HG03135 (cell line): ENCODE measurements at regions not wholly inside any gene's neighbourhood (a gene's known extent, or its start where the extent isn't known, plus 50 kb on each side); places are given as distances from the start of the nearest gene placed in this dataset.

ENCODE experiments used
- ATAC-seq: cut with Tn5 transposase; IDR thresholded peaks from one replicate; pipeline ENCODE4 v1.9.1; 2021; ENCODE audit warnings: mild to moderate bottlenecking, moderate library complexity; ENCODE audit not compliant: unreplicated experiment

- ATAC-seq = no peak
Measured at GRCh38 chr3:113136071-113136470, 75.3 kb upstream of the BOC start.

GRCh38 chr3:113136544-113136943, 74.8 kb upstream of the BOC start:
- no peak for ATAC-seq

- ATAC-seq = no peak
Measured at GRCh38 chr3:113138839-113139743, 72.3 kb upstream of the BOC start.

DNA sequence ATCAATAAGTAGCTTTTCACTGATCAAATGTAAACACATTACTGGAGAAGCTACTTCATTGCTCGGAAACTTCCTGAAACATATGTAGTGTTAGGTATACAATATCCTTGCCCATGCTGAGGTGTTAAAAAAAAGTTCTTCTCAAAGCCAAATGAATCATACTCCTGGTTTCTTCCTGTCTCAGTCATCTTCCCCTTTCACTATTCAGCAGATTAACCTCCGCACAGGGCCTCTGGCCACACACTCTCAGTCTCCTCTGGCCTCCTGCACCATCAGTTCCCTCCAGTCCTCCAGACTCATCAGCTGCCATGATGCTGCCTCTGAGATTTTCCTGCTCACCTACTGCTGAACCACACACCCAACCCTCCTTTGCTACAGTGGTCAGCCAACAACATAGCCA, 70.5 kb upstream of the BOC start:
- no peak for ATAC-seq

DNA sequence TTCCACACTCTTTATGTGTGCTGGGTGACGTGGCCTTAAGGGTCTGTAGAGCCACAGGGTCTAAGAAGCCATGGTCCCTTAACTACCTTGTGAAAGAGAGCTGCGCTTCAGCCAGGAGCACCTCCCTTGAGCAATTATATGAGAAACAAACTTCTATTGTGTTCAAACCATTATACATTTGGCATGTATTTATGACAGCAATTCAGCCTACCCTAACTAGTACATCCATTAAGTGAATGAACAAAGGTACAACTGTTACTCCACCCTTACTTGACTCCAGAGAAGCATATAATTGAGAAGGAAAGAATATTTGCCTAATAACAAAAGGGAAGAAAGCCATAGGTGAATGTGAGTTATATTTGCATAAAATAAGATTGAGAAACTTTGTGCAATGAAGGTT, 69.8 kb upstream of the BOC start:
- ATAC-seq = no peak

GRCh38 chr3:113142476-113142875, 68.9 kb upstream of the BOC start:
- ATAC-seq = no peak

DNA sequence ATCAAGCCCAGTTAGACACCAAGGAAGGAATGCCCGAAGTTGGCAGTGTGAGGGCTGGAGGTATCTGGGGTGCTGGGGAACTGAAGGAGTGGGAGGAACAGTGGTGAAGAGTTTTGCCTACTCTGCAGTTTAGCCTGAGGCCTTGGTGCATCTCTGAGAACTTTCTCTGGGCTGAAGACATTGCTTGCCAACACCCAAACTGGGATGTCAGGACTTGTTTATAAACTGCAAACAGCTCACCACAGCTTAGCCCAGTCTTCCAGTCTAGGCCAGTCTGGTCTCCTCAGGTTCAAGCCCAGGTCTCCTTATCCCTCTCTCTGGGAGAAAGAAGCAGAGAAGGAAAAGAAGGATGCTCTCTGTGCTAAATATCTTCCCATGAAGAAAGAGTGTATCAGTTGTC, 68.0 kb upstream of the BOC start:
- ATAC-seq = no peak

- ATAC-seq = no peak
Measured at GRCh38 chr3:113147681-113148261, 63.6 kb upstream of the BOC start.

- ATAC-seq = no peak
Measured at GRCh38 chr3:113148284-113148683, 63.1 kb upstream of the BOC start.

- ATAC-seq = no peak
Measured at GRCh38 chr3:113150250-113150649, 61.1 kb upstream of the BOC start.

GRCh38 chr3:113151461-113152031, 59.8 kb upstream of the BOC start:
- ATAC-seq = no peak

DNA sequence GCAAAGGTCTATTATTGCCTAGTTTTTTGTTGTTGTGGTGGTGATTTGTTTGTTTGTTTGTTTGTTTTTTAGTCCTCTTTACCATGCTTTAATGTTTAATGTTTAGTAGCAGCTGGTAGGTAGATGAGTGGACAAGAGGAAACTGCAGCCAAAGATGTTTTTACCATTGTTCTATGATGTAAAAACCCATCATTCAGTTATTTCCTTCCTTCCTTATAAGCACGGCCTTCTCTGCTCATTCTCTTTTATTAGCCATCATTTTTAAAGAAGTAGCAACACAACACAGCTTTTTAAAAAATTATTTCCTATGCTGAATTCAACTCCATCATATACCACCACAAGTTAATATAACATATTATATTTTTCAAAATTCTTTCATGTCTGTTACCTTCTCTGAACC, 58.5 kb upstream of the BOC start:
- no peak for ATAC-seq

GRCh38 chr3:113153499-113154107, 57.8 kb upstream of the BOC start:
- peak; percentile 82 for ATAC-seq

- ATAC-seq = no peak
Measured at GRCh38 chr3:113156816-113157333, 54.5 kb upstream of the BOC start.

- no peak for ATAC-seq
Measured at GRCh38 chr3:113157408-113158030, 53.8 kb upstream of the BOC start.

- no peak for ATAC-seq
Measured at GRCh38 chr3:113158171-113158570, 53.2 kb upstream of the BOC start.
